ENCODE measurements at regions not wholly inside any gene's neighbourhood (a gene's known extent, or its start where the extent isn't known, plus 50 kb on each side); places are given as distances from the start of the nearest gene placed in this dataset.

DNA sequence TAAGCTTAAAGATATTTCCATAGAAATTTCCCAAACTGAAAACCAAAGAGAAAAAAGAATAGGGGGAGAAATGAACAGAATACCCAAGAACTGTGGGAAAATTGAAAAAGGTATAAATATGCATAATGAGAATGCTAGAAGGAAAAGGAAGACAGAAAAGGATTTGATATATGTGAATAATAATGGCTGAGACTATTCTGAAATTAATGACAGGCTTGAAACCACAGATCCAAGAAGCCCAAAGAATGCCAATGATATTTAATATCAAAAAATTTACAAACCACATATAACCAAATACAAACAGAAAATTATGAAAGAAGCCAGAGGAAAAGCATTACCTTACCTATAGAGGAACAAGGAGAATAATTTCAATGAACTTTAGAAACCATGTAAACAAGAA lies 153.0 kb downstream of the ANXA2 start:
- no peak for DNase-seq (ENCODE audit: low spot score)
- Mint-ChIP-seq H3K4me1 (ENCODE audit: low read depth) (no peaks in the 10 kb centered on the region), H3K4me3 (ENCODE audit: unreplicated experiment) (no peak overlapping the region), H3K27me3 (ENCODE audit: low read depth) (peaks cover 38% of the 10 kb centered on the region), H3K9me3 (ENCODE audit: low read depth) (peaks cover 9% of the 10 kb centered on the region), H3K27ac (ENCODE audit: unreplicated experiment) (no peak overlapping the region), H3K36me3 (ENCODE audit: low read depth) (no peaks in the 10 kb centered on the region)
- TF ChIP-seq, protein P1, sequence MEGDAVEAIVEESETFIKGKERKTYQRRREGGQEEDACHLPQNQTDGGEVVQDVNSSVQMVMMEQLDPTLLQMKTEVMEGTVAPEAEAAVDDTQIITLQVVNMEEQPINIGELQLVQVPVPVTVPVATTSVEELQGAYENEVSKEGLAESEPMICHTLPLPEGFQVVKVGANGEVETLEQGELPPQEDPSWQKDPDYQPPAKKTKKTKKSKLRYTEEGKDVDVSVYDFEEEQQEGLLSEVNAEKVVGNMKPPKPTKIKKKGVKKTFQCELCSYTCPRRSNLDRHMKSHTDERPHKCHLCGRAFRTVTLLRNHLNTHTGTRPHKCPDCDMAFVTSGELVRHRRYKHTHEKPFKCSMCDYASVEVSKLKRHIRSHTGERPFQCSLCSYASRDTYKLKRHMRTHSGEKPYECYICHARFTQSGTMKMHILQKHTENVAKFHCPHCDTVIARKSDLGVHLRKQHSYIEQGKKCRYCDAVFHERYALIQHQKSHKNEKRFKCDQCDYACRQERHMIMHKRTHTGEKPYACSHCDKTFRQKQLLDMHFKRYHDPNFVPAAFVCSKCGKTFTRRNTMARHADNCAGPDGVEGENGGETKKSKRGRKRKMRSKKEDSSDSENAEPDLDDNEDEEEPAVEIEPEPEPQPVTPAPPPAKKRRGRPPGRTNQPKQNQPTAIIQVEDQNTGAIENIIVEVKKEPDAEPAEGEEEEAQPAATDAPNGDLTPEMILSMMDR (IDR thresholded peaks at IDR 0.05): no peak

DNA sequence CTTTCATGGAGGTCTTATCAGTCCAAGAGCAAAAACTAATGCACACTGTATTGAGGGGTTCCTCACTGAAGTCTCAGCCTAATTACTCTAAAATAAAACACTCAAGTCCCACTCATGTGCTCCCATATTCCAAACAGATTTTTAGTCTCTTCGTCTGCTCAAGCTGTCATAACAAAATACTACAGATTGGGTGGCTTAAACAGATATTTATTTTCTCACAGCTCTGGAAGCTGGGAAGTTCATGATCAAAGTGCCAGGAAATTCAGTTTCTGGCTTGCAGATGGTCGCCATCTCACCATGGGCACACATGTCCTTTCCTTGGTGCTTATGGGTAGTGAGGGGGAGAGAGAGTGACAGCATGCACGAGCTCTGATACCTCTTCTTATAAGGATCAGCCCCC lies 147.5 kb downstream of the ANXA2 start:
- Mint-ChIP-seq H3K27me3 (ENCODE audit: low read depth) (peaks cover 44% of the 10 kb centered on the region), H3K36me3 (ENCODE audit: low read depth) (no peaks in the 10 kb centered on the region), H3K4me3 (ENCODE audit: unreplicated experiment) (no peak overlapping the region), H3K4me1 (ENCODE audit: low read depth) (no peaks in the 10 kb centered on the region), H3K9me3 (ENCODE audit: low read depth) (no peaks in the 10 kb centered on the region), H3K27ac (ENCODE audit: unreplicated experiment) (no peak overlapping the region)
- TF ChIP-seq, protein P1 (IDR thresholded peaks at IDR 0.05): no peak
- DNase-seq (ENCODE audit: low spot score): no peak

DNA sequence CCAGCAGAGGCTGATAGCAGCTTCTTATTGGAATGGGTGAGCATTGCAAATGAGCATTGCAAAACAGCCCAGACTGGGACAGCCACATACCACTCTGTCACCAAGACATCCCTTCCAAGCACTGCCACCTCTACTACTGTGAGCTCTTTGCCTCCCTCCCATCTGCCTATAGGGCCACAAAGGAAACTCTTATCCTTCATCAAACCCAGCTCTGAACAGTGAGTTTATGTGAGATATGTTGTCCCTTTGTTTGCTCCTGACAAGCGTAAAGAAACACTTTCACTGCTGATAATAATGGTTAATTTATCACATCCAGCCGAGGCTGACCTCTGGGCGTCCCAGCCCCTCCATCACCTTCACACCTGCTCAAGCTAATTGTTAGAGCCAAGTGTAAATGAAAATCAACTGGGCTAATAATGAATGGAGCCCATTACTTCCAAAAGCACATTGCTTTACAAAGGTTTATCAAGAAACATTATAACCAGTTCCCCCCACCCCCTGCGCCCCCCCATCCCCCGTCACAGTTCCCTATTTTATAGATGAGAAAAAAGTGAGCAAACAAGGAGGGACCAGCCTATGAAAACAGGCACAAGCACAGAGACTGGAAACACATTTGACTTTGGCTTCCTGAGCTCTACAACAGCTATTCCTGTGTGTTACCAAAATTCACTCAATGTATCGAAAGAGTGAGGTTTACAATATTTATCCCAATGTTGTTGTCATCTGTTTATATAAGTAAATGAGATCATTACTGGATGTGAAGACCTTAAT lies 146.3 kb downstream of the ANXA2 start:
- no peaks in the 10 kb centered on the region for H3K4me1 Mint-ChIP-seq (ENCODE audit: low read depth)
- H3K4me3 Mint-ChIP-seq (ENCODE audit: unreplicated experiment): no peak overlapping the region
- TF ChIP-seq, protein P1 (IDR thresholded peaks at IDR 0.05): no peak
- H3K27ac Mint-ChIP-seq (ENCODE audit: unreplicated experiment): no peak overlapping the region
- no peak for DNase-seq (ENCODE audit: low spot score)
- H3K9me3 Mint-ChIP-seq (ENCODE audit: low read depth): no peaks in the 10 kb centered on the region
- H3K27me3 Mint-ChIP-seq (ENCODE audit: low read depth): peaks cover 35% of the 10 kb centered on the region
- no peaks in the 10 kb centered on the region for H3K36me3 Mint-ChIP-seq (ENCODE audit: low read depth)

DNA sequence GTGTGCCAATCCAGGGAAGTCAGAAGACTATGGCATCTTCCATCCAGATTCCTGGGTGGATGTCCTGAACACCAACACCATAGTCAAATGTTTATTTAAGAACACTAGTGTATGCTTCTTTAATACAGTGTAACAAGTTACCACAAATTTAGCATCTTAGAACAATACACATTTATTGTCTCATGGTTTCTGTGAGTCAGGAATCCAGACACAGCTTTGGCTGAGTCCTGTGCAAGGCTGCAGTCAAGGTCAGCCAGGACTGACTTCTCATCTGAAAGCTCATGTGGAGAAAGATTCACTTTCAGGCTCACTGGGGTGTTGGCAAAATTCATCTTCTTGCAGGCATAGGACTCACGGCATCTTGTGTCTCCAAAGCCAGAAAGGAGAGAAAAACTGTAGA lies 143.4 kb downstream of the ANXA2 start:
- Mint-ChIP-seq H3K36me3 (ENCODE audit: low read depth) (no peaks in the 10 kb centered on the region), H3K4me3 (ENCODE audit: unreplicated experiment) (no peak overlapping the region), H3K4me1 (ENCODE audit: low read depth) (no peaks in the 10 kb centered on the region), H3K27me3 (ENCODE audit: low read depth) (peaks cover 41% of the 10 kb centered on the region), H3K9me3 (ENCODE audit: low read depth) (no peaks in the 10 kb centered on the region), H3K27ac (ENCODE audit: unreplicated experiment) (no peak overlapping the region)
- DNase-seq (ENCODE audit: low spot score): no peak
- TF ChIP-seq, protein P1 (IDR thresholded peaks at IDR 0.05): no peak

DNA sequence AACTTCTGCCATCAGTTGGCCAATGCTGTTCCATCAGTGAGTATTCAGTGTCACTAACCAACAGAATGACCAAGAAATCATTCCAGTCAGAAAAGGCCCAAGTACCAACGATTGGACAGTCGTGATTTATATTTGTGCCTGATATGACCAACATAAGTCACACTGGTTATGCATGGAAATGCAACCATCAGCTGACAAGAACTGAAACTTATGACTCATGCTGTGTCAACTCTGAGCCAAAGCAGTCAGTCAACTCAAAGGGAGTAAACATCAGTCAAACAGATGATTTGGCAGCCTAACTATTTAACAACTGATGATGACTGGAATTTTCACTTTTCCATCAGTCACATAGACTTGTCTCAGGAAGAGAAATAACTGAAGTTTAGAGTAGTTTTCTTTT lies 142.4 kb downstream of the ANXA2 start:
- Mint-ChIP-seq H3K4me1 (ENCODE audit: low read depth) (no peaks in the 10 kb centered on the region), H3K27me3 (ENCODE audit: low read depth) (peaks cover 45% of the 10 kb centered on the region), H3K9me3 (ENCODE audit: low read depth) (no peaks in the 10 kb centered on the region), H3K4me3 (ENCODE audit: unreplicated experiment) (no peak overlapping the region), H3K36me3 (ENCODE audit: low read depth) (no peaks in the 10 kb centered on the region), H3K27ac (ENCODE audit: unreplicated experiment) (no peak overlapping the region)
- TF ChIP-seq, protein P1 (IDR thresholded peaks at IDR 0.05): no peak
- no peak for DNase-seq (ENCODE audit: low spot score)
